HUES48 (cell line): ENCODE measurements at regions not wholly inside any gene's neighbourhood (a gene's known extent, or its start where the extent isn't known, plus 50 kb on each side); places are given as distances from the start of the nearest gene placed in this dataset.
"Not testable (repeated sequence)": the region's sequence is repeated elsewhere in the genome, so short reads cannot be mapped to it uniquely, and the experiment has no call there.

Experiments used
- H3K27ac ChIP-seq: one replicate; pipeline ENCODE4 v1.7.0; 2013; ENCODE audit warnings: low read depth, low read length, inconsistent platforms
- H3K27me3 ChIP-seq: 2 replicates; pipeline ENCODE4 v1.6.1; 2013; ENCODE audit warnings: mild to moderate bottlenecking, low read length; ENCODE audit not compliant: control insufficient read depth, insufficient read depth
- H3K36me3 ChIP-seq: 2 replicates; pipeline ENCODE4 v1.6.1; 2013; ENCODE audit warnings: low read length; ENCODE audit not compliant: control insufficient read depth, insufficient read depth
- H3K4me1 ChIP-seq: 2 replicates; pipeline ENCODE4 v1.6.1; 2013; ENCODE audit warnings: mild to moderate bottlenecking, low read length; ENCODE audit not compliant: control insufficient read depth, insufficient read depth
- H3K4me3 ChIP-seq: 2 replicates; pipeline ENCODE4 v1.5.1; 2013; ENCODE audit warnings: mild to moderate bottlenecking, low read depth, low read length
- H3K9ac ChIP-seq: 2 replicates; pipeline ENCODE4 v1.6.1; 2013; ENCODE audit warnings: mild to moderate bottlenecking, low read depth, low read length, moderate library complexity
- H3K9me3 ChIP-seq: 2 replicates; pipeline ENCODE4 v1.6.1; 2013; ENCODE audit warnings: low read length; ENCODE audit not compliant: control insufficient read depth, insufficient read depth

DNA sequence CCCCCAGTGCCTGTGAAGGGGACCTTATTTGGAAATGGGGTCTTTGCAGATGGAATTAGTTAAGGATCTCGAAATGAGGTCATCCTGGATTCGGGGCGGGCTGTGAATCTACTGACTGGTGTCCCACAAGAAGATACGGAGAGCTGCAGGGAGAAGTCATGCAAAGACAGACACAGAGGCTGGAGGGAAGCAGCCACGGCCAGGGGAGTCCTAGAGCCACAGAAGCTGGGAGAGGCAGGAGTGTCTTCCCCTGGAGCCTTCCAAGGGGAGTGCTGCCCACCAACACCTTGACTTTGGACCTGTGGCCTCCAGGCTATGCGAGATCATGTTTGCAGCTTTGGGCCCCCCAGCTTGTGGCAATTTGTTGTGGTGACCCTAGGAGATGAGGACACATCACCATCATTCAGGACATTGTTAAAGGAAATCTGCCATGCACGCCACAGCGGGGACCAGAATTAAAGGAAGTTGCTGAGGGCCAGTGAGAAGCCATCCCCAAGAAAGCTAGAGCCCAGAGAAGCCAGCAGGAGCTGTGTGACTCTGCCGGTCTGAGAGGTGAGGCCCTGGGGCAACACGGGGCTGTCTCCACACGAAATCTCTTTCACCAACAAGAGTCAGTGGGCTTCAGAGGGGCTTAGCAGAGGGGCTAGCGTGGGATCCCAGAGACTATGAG, 434.7 kb downstream of the BRD1 start:
- no peaks in the 10 kb centered on the region for H3K27me3 ChIP-seq
- H3K9ac ChIP-seq = no peak overlapping the region
- no peak overlapping the region for H3K27ac ChIP-seq
- no peaks in the 10 kb centered on the region for H3K9me3 ChIP-seq
- H3K4me1 ChIP-seq = no peaks in the 10 kb centered on the region
- H3K36me3 ChIP-seq = no peaks in the 10 kb centered on the region
- H3K4me3 ChIP-seq = no peak overlapping the region

DNA sequence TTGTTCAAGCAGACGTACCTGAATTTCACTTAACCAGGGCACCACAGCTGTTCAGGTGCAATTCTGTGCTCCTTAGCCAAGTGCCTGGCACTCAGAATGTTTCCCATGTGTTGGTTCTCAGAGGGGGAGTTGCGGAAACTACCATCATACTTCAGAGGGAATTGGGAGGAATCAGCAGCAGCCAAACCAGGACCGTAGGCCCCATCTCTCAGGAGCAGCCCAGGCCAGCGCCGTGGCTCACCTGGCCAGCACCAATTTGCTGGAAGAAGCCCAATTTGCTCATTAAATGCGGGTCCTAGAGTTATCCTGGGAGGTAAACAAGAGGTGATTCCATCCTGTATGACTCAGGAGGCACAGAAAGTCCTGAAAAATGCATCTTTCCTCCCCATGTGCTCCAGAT, 435.4 kb downstream of the BRD1 start:
- Histone ChIP-seq H3K4me3 (no peak overlapping the region), H3K9ac (no peak overlapping the region), H3K27ac (no peak overlapping the region), H3K4me1 (no peaks in the 10 kb centered on the region), H3K9me3 (no peaks in the 10 kb centered on the region), H3K27me3 (no peaks in the 10 kb centered on the region), H3K36me3 (no peaks in the 10 kb centered on the region)

DNA sequence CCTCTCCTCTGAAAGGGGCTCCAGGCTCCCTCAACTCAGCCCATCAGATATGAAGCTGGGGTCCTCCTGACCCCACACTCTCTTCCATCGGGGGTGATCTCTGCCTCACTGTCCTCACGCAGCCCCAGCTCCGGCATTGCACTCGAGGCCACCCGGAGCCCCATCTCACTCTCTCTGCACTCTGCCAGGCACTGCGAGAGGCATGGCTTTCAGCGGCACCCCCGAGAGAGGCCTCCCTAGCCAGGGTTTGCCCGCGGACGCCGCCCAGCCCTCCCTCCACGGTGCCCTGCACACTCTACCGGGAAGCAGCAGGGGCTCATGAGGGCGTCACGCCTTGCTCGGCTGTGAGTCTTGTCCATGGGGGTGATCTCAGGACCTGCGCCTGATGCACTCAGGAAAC, 436.2 kb downstream of the BRD1 start:
- Histone ChIP-seq H3K36me3 (no peaks in the 10 kb centered on the region), H3K27me3 (no peaks in the 10 kb centered on the region), H3K9ac (no peak overlapping the region), H3K9me3 (no peaks in the 10 kb centered on the region), H3K4me1 (no peaks in the 10 kb centered on the region), H3K27ac (no peak overlapping the region), H3K4me3 (no peak overlapping the region)

DNA sequence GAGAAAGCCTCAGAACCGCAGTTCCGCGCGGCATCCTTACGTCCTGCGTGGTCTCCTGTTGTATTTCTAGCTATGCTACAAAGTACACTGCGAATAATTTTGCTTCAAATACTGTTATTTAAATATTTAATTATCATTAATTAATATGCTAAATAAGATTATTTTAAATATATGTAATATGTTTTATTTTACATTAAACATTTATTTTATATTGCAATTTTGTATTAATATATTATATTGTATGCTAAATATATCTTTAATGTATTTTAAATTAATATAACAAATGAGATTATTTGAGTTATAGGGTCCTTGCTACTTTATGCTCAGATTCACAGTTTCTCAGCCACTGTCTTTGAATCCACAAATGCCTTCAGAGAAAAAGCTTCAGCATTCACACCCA, 436.7 kb downstream of the BRD1 start:
- Histone ChIP-seq H3K27ac (no peak overlapping the region), H3K27me3 (no peaks in the 10 kb centered on the region), H3K9me3 (no peaks in the 10 kb centered on the region), H3K9ac (no peak overlapping the region), H3K4me1 (no peaks in the 10 kb centered on the region), H3K36me3 (no peaks in the 10 kb centered on the region), H3K4me3 (no peak overlapping the region)

GRCh38 chr22:49383909-49384308, 443.8 kb downstream of the BRD1 start:
- H3K9ac ChIP-seq, H3K4me3 ChIP-seq, H3K36me3 ChIP-seq, H3K27me3 ChIP-seq, H3K27ac ChIP-seq, H3K9me3 ChIP-seq, H3K4me1 ChIP-seq: not testable (repeated sequence)

DNA sequence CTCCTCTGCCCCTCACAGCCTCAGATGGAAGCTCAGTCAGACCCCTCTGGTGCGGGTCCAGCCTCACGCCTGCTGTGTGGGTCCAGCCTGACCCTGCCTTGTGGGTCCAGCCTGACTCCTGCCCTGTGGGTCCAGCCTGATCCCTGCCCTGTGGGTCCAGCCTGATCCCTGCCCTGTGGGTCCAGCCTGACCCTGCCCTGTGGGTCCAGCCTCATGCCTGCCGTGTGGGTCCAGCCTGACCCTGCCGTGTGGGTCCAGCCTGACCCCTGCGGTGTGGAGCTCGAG, 445.3 kb downstream of the BRD1 start:
- Histone ChIP-seq H3K27ac (no peak overlapping the region), H3K9ac (no peak overlapping the region), H3K36me3 (no peaks in the 10 kb centered on the region), H3K9me3 (no peaks in the 10 kb centered on the region), H3K4me3 (no peak overlapping the region), H3K27me3 (no peaks in the 10 kb centered on the region), H3K4me1 (no peaks in the 10 kb centered on the region)

DNA sequence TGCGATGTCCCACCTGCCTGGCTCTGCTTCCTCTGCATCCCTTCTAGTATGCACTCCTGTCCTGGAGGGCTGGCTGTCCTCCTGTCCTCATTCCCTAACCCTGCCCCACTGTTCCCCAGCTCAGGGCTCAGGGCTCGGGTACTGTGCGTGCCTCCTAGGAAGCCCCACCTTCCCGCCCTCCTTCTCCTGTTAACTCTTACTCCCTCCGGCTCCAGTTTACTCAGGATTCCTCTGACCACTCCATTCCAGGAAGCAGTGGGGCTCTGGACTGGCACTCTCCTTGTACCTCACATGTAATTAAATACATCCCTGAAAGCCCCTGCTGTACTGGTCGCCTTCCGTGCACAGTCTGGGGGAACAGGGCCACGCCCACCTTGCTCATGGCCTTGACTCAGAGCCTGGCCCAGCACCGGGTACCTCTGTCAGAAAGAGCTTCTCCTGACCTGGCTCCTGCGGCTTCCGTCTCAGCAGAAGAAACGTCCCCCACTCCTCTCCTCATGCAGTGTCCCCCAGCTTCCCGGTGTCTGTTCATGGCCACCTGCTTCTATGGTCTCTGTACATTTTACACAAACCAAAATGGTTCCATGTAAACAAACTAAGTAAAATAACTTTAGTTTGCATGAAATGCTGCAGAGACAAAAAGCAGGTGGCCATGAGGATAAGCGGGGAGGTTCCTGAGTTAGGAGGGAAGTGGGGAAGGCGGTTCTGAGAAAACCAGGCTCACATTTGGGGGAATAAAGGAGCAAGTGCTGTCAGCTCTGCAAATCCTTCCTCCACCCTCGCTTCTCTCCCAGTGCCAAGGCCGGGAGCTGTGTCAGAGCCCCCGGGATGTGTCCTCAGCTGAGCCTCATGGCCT, 445.9 kb downstream of the BRD1 start:
- Histone ChIP-seq H3K4me3 (no peak overlapping the region), H3K27ac (no peak overlapping the region)

GRCh38 chr22:49380828-49381114, 446.9 kb downstream of the BRD1 start:
- H3K4me3 ChIP-seq = no peak overlapping the region
- H3K9ac ChIP-seq = no peak overlapping the region
- no peaks in the 10 kb centered on the region for H3K36me3 ChIP-seq
- H3K27ac ChIP-seq = no peak overlapping the region
- no peaks in the 10 kb centered on the region for H3K4me1 ChIP-seq
- H3K9me3 ChIP-seq = no peaks in the 10 kb centered on the region
- H3K27me3 ChIP-seq = no peaks in the 10 kb centered on the region

More for the DNA sequence above, 445.9 kb downstream of the BRD1 start:
- H3K4me1 ChIP-seq = no peaks in the 10 kb centered on the region
- no peaks in the 10 kb centered on the region for H3K9me3 ChIP-seq
- no peak overlapping the region for H3K9ac ChIP-seq
- no peaks in the 10 kb centered on the region for H3K36me3 ChIP-seq
- H3K27me3 ChIP-seq = no peaks in the 10 kb centered on the region

- Histone ChIP-seq H3K27me3 (no peaks in the 10 kb centered on the region), H3K9me3 (no peaks in the 10 kb centered on the region), H3K27ac (no peak overlapping the region), H3K9ac (no peak overlapping the region), H3K4me1 (no peaks in the 10 kb centered on the region), H3K4me3 (no peak overlapping the region), H3K36me3 (no peaks in the 10 kb centered on the region)
These were observed 447.4 kb downstream of the BRD1 start for GRCh38 chr22:49380095-49380827.

- H3K4me3 ChIP-seq = no peak overlapping the region
- no peak overlapping the region for H3K27ac ChIP-seq
- no peaks in the 10 kb centered on the region for H3K9me3 ChIP-seq
- H3K36me3 ChIP-seq = no peaks in the 10 kb centered on the region
- H3K9ac ChIP-seq = no peak overlapping the region
- peaks cover 4% of the 10 kb centered on the region; the same call in 1 of the 2 replicates for H3K4me1 ChIP-seq
- H3K27me3 ChIP-seq = no peaks in the 10 kb centered on the region
These were observed 450.4 kb downstream of the BRD1 start for GRCh38 chr22:49377306-49377705.

DNA sequence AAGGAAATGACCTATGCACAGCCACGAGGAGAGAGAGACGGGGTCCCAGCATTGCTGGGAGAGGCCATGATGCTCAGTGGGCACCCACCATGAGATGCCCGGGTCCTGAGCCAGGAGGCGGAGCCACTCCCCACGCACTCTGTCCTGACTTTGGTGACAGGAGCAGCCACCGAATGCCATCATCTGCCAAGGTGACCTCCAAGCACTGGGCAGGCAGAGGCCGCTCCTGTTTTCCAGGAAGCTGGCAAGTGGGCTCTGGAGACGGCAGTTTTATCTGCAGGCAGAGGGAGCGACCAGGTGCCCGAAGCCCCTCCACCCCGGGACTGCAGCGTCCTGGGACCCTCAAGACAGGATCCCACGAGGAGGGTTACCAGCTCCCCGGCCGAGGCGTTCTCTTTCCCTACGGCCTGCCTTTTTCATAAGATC, 453.9 kb downstream of the BRD1 start:
- no peaks in the 10 kb centered on the region for H3K9me3 ChIP-seq
- H3K4me3 ChIP-seq = no peak overlapping the region
- no peaks in the 10 kb centered on the region for H3K36me3 ChIP-seq
- no peak overlapping the region for H3K27ac ChIP-seq
- no peaks in the 10 kb centered on the region for H3K27me3 ChIP-seq
- peaks cover 4% of the 10 kb centered on the region; the same call in 1 of the 2 replicates for H3K4me1 ChIP-seq
- no peak overlapping the region for H3K9ac ChIP-seq
